ENCODE measurements at regions not wholly inside any gene's neighbourhood (a gene's known extent, or its start where the extent isn't known, plus 50 kb on each side); places are given as distances from the start of the nearest gene placed in this dataset.

DNA sequence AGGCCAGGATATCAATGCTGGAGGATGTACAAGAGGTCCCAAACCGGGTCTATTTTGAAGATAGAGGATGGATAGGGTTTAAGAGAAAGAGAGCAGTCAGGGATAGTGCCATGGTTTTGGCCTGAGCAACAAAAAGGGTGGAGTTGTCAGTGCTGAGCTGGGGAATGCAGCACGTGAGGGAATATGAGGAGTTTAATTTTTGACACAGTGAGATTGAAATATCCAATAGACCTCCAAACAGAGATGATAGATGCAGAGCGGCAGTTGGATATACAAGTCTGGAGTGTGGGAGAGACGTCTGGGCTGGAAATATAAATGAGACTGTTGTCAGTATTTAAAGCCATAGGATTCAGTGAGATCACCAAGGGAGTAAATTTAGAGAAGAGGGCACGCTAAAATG lies 136.7 kb upstream of the EFNA5 start:
- TF ChIP-seq, protein P1, sequence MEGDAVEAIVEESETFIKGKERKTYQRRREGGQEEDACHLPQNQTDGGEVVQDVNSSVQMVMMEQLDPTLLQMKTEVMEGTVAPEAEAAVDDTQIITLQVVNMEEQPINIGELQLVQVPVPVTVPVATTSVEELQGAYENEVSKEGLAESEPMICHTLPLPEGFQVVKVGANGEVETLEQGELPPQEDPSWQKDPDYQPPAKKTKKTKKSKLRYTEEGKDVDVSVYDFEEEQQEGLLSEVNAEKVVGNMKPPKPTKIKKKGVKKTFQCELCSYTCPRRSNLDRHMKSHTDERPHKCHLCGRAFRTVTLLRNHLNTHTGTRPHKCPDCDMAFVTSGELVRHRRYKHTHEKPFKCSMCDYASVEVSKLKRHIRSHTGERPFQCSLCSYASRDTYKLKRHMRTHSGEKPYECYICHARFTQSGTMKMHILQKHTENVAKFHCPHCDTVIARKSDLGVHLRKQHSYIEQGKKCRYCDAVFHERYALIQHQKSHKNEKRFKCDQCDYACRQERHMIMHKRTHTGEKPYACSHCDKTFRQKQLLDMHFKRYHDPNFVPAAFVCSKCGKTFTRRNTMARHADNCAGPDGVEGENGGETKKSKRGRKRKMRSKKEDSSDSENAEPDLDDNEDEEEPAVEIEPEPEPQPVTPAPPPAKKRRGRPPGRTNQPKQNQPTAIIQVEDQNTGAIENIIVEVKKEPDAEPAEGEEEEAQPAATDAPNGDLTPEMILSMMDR (IDR thresholded peaks at IDR 0.05), result no peak
- TF ChIP-seq EP300 (IDR thresholded peaks at IDR 0.05) (no peak), POLR2A (IDR thresholded peaks at IDR 0.05) (no peak), POLR2AphosphoS5 (IDR thresholded peaks at IDR 0.05) (no peak)
